Esophagus muscularis mucosa (tissue), 4 donors: ENCODE measurements at regions not wholly inside any gene's neighbourhood (a gene's known extent, or its start where the extent isn't known, plus 50 kb on each side); places are given as distances from the start of the nearest gene placed in this dataset.
"Not testable (repeated sequence)": the region's sequence is repeated elsewhere in the genome, so short reads cannot be mapped to it uniquely, and the experiment has no call there.

Experiments used
- DNase-seq: peaks from one replicate; pipeline ENCODE4 v3.0.0-alpha.2; 2017; ENCODE audit errors: extremely low spot score
- H3K27ac ChIP-seq, 4 donors: fragments of 200-600 bp; sonication (generic); replicated peaks in 1 of 4; 1 replicate in 3 of 4; 2 replicates in 1 of 4; pipeline ENCODE4 v1.5.1; 2016 to 2019; ENCODE audit warnings: mild to moderate bottlenecking in 1 of 4
- H3K27me3 ChIP-seq, 4 donors: fragments of 200-600 bp; sonication (generic); one replicate each; pipeline versions ENCODE4 v1.5.1 to v1.6.0; 2016 to 2019
- H3K36me3 ChIP-seq, 4 donors: fragments of 200-600 bp; sonication (generic); one replicate each; pipeline ENCODE4 v1.5.1; 2016 to 2019
- H3K4me1 ChIP-seq, 4 donors: fragments of 200-600 bp; sonication (generic); one replicate each; pipeline ENCODE4 v1.5.1; 2016 to 2019
- H3K4me3 ChIP-seq, 4 donors: fragments of 200-600 bp; sonication (generic); 1 replicate in 2 of 4; 2 replicates in 2 of 4; pipeline ENCODE4 v1.5.1; 2016 to 2019; ENCODE audit warnings: mild to moderate bottlenecking in 4 of 4, moderate library complexity in 1 of 4
- H3K9me3 ChIP-seq, 4 donors: fragments of 200-600 bp; sonication (generic); 1 replicate in 3 of 4; 2 replicates in 1 of 4; pipeline ENCODE4 v1.5.1; 2016 to 2019
- EP300 ChIP-seq: sonication (generic); formaldehyde crosslinking; IDR thresholded peaks from one replicate; pipeline ENCODE4 v1.6.1; 2017; ENCODE audit warnings: antibody characterized with exemption
- POLR2A ChIP-seq: fragments of 450-650 bp; IDR thresholded peaks from one replicate; pipeline ENCODE4 v1.6.1; 2017; ENCODE audit warnings: antibody characterized with exemption, moderate library complexity, mild to moderate bottlenecking, low read depth
- POLR2AphosphoS5 ChIP-seq, 2 donors: sonication (generic); formaldehyde crosslinking; IDR thresholded peaks; one replicate each; pipeline ENCODE4 v1.6.1; 2017; ENCODE audit warnings: antibody characterized with exemption in 2 of 2
- WGBS: methylation state at CpG from one replicate; pipeline ENCODE4 v1.1.5; 2018; 5-methylcytosine and 5-hydroxymethylcytosine counted together
- intact Hi-C: fragments of 100-400 bp; cut with DNase I; formaldehyde crosslinking; loops from one replicate; pipeline ENCODE4 v1.15.1; 2023
- TF ChIP-seq, protein P1 (sequence below), 3 experiments: fragments of 200-600 bp in 2 of 3; fragments of 450-650 bp in 1 of 3; sonication (generic) in 2 of 3; IDR thresholded peaks; one replicate each; pipeline ENCODE4 v1.5.1; 2017 to 2019; ENCODE audit warnings: antibody characterized with exemption in 3 of 3, mild to moderate bottlenecking in 2 of 3, moderate library complexity in 1 of 3

DNA sequence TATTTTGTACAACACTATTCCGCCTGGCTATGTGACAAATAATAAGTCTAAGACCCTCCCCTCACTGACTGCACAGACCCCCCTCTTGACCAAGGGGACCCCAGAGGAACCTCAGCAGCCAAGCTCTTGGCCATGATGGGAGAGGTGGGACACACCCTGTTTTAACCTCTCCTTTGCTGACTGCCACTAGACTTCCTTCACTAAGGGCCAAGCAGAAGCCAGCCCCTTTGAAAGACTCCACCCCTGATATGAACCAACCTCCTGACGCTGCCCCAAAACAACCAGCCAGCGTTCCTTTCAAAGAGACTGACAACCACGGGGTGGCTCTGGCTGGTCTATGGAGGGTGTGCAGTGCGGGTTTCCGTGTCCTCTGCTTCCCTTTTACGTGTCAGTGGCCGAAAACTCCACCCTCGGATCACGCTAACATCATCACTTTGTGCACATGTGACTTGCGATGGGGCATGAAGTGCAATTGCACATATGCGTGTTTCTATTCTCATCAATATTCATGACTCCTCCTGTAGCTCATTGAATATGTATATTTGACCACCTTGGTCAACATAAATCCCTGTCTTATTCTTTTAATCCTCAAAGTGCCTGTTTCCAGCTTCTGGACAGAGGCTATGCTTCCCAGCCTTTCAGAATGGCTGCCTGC is 643.9 kb downstream of the TBC1D22A start:
- DNase-seq: no peak
- no peak overlapping the region for H3K27ac ChIP-seq
- no peaks in the 10 kb centered on the region for H3K9me3 ChIP-seq
- no peak overlapping the region for H3K4me3 ChIP-seq
- 85% methylated on average over 12 of the region's 12 CpGs for WGBS
- no peaks in the 10 kb centered on the region for H3K4me1 ChIP-seq
- TF ChIP-seq, protein P1, sequence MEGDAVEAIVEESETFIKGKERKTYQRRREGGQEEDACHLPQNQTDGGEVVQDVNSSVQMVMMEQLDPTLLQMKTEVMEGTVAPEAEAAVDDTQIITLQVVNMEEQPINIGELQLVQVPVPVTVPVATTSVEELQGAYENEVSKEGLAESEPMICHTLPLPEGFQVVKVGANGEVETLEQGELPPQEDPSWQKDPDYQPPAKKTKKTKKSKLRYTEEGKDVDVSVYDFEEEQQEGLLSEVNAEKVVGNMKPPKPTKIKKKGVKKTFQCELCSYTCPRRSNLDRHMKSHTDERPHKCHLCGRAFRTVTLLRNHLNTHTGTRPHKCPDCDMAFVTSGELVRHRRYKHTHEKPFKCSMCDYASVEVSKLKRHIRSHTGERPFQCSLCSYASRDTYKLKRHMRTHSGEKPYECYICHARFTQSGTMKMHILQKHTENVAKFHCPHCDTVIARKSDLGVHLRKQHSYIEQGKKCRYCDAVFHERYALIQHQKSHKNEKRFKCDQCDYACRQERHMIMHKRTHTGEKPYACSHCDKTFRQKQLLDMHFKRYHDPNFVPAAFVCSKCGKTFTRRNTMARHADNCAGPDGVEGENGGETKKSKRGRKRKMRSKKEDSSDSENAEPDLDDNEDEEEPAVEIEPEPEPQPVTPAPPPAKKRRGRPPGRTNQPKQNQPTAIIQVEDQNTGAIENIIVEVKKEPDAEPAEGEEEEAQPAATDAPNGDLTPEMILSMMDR (IDR thresholded peaks at IDR 0.05): no peak
- TF ChIP-seq POLR2AphosphoS5 (IDR thresholded peaks at IDR 0.05): no peak
- no peak for TF ChIP-seq POLR2A
- TF ChIP-seq EP300: no peak
- intact Hi-C loops: no loop called here
- H3K36me3 ChIP-seq: no peaks in the 10 kb centered on the region
- H3K27me3 ChIP-seq: peaks cover 0 to 65% (median 0%) of the 10 kb centered on the region in 4 donors

- H3K27ac ChIP-seq, H3K4me3 ChIP-seq, H3K36me3 ChIP-seq, H3K9me3 ChIP-seq, DNase-seq, H3K4me1 ChIP-seq, intact Hi-C loops: not testable (repeated sequence)
- 86% methylated on average over 15 of the region's 15 CpGs for WGBS
- peaks cover 0 to 67% (median 0%) of the 10 kb centered on the region in 4 donors for H3K27me3 ChIP-seq
Observed at GRCh38 chr22:47405222-47405621, 642.8 kb downstream of the TBC1D22A start.

DNA sequence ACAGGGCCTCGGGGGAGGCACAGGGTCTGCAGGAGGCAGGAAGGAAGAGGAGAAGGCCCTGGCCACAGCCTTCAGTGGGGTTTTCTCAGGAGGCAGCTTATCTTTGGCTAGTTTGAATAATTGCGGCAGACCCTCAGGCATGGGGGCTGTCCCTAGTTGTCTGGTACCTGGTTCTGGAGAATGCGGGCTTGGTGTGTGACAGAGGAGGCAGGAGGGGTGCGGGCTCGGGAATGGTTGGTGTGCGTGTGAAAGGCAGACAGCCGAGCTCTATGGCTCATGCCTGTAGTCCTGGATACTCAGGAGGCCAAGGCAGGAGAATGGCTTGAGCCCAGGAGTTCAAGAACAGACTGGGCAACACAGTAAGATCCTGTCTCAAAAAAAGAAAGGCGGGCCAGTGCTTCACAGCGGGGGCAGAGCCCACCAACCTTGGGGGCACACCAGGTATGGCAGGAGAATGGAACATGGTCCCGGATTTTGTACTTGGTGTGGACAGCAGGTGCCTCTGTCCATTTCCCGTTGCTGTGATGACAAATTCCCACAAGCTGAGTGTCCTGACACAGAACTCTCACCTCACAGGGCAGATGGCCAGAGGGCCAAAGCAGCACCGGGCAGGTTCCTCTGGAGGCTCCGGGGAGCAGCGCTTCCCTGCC is 640.6 kb downstream of the TBC1D22A start:
- no peak overlapping the region for H3K4me3 ChIP-seq
- H3K36me3 ChIP-seq: no peaks in the 10 kb centered on the region
- H3K9me3 ChIP-seq: no peaks in the 10 kb centered on the region
- H3K4me1 ChIP-seq: no peaks in the 10 kb centered on the region
- WGBS: 84% methylated on average over 13 of the region's 14 CpGs
- intact Hi-C loops: no loop called here
- peaks cover 0 to 58% (median 0%) of the 10 kb centered on the region in 4 donors for H3K27me3 ChIP-seq
- H3K27ac ChIP-seq: no peak overlapping the region
- TF ChIP-seq, protein P1 (IDR thresholded peaks at IDR 0.05): no peak
- TF ChIP-seq EP300: no peak
- no peak for TF ChIP-seq POLR2AphosphoS5 (IDR thresholded peaks at IDR 0.05)
- no peak for DNase-seq

GRCh38 chr22:47401976-47402770 is 639.7 kb downstream of the TBC1D22A start:
- 68% methylated on average over 25 of the region's 29 CpGs for WGBS
- TF ChIP-seq POLR2A (no peak), EP300 (no peak), POLR2AphosphoS5 (IDR thresholded peaks at IDR 0.05) (no peak)
- TF ChIP-seq, protein P1 (IDR thresholded peaks at IDR 0.05): no peak
- no peak for DNase-seq
- no peaks in the 10 kb centered on the region for H3K36me3 ChIP-seq
- H3K4me3 ChIP-seq: no peak overlapping the region
- H3K4me1 ChIP-seq: no peaks in the 10 kb centered on the region
- no peaks in the 10 kb centered on the region for H3K9me3 ChIP-seq
- H3K27me3 ChIP-seq: peaks cover 0 to 53% (median 0%) of the 10 kb centered on the region in 4 donors
- intact Hi-C loops: no loop called here
- no peak overlapping the region for H3K27ac ChIP-seq

DNA sequence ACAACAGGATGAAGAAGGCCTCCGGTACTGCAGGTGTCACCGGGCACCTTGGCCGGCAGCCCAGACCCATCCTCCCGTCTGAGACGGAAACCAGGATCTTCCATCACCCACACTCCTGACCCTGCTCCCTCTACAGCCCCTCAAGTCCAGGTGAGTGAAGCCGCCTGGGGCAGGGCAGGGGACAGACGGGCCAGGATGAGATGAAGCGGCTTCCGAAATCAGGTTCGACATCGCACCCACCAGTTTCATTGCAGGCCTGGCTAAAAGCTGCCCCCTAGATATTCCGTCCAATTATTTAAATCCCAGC is 639.1 kb downstream of the TBC1D22A start:
- peaks cover 0 to 56% (median 0%) of the 10 kb centered on the region in 4 donors for H3K27me3 ChIP-seq
- no peak overlapping the region for H3K4me3 ChIP-seq
- H3K4me1 ChIP-seq: no peaks in the 10 kb centered on the region
- intact Hi-C loops: no loop called here
- H3K9me3 ChIP-seq: no peaks in the 10 kb centered on the region
- no peak for DNase-seq
- WGBS: 90% methylated on average over 10 of the region's 12 CpGs
- TF ChIP-seq, protein P1 (IDR thresholded peaks at IDR 0.05): no peak
- no peak for TF ChIP-seq EP300
- no peak overlapping the region for H3K27ac ChIP-seq
- H3K36me3 ChIP-seq: no peaks in the 10 kb centered on the region
